Gastroesophageal sphincter (tissue), 4 donors: ENCODE measurements at regions not wholly inside any gene's neighbourhood (a gene's known extent, or its start where the extent isn't known, plus 50 kb on each side); places are given as distances from the start of the nearest gene placed in this dataset.

Source experiments
- ATAC-seq: fragments of 150-250 bp; one replicate; pipeline ENCODE4 v1.9.1; 2016; ENCODE audit warnings: mild to moderate bottlenecking, moderate library complexity
- H3K27ac ChIP-seq, 4 donors: fragments of 200-600 bp; sonication (generic) in 3 of 4; 1 replicate in 3 of 4; 2 replicates in 1 of 4; pipeline ENCODE4 v1.5.1; 2016 to 2019
- H3K27me3 ChIP-seq: fragments of 200-600 bp; sonication (generic); one replicate; pipeline ENCODE4 v1.5.1; 2019
- H3K36me3 ChIP-seq, 2 donors: fragments of 200-600 bp; sonication (generic); one replicate each; pipeline ENCODE4 v1.5.1; 2019; ENCODE audit warnings: control low read depth in 1 of 2
- H3K4me1 ChIP-seq, 3 donors: fragments of 200-600 bp; sonication (generic); 1 replicate in 2 of 3; 2 replicates in 1 of 3; pipeline ENCODE4 v1.5.1; 2016 to 2019; ENCODE audit warnings: control low read depth in 2 of 3
- H3K4me3 ChIP-seq, 2 donors: fragments of 200-600 bp; sonication (generic); one replicate each; pipeline ENCODE4 v1.5.1; 2019; ENCODE audit warnings: mild to moderate bottlenecking in 1 of 2, moderate library complexity in 1 of 2
- H3K9me3 ChIP-seq, 3 donors: fragments of 200-600 bp; sonication (generic); one replicate each; pipeline ENCODE4 v1.5.1; 2017 to 2019; ENCODE audit warnings: control low read depth in 2 of 3
- CTCF ChIP-seq, 4 experiments: fragments of 200-600 bp in 2 of 4; fragments of 450-650 bp in 2 of 4; sonication (generic) in 1 of 4; IDR thresholded peaks; one replicate each; pipeline ENCODE4 v1.5.1; 2017 to 2019; ENCODE audit warnings: antibody characterized with exemption in 4 of 4, mild to moderate bottlenecking in 2 of 4, moderate library complexity in 2 of 4
- EP300 ChIP-seq: sonication (generic); formaldehyde crosslinking; IDR thresholded peaks from one replicate; pipeline ENCODE4 v1.6.1; 2017; ENCODE audit warnings: antibody characterized with exemption, mild to moderate bottlenecking
- POLR2A ChIP-seq, 2 donors: fragments of 450-650 bp; IDR thresholded peaks; one replicate each; pipeline ENCODE4 v1.6.1; 2017; ENCODE audit warnings: antibody characterized with exemption in 2 of 2, mild to moderate bottlenecking in 2 of 2, moderate library complexity in 1 of 2
- POLR2AphosphoS5 ChIP-seq: sonication (generic); formaldehyde crosslinking; IDR thresholded peaks from one replicate; pipeline ENCODE4 v1.6.1; 2017; ENCODE audit warnings: antibody characterized with exemption
- WGBS, 2 donors: methylation state at CpG; one replicate each; pipeline ENCODE4 v1.1.5; 2018; ENCODE audit warnings: low coverage in 1 of 2; 5-methylcytosine and 5-hydroxymethylcytosine counted together

GRCh38 chr1:81374481-81374880, 426.3 kb upstream of the ADGRL2 start:
- no peak for ATAC-seq
- Histone ChIP-seq H3K9me3 (no peaks in the 10 kb centered on the region), H3K36me3 (no peaks in the 10 kb centered on the region), H3K27me3 (no peaks in the 10 kb centered on the region), H3K4me1 (no peaks in the 10 kb centered on the region), H3K4me3 (no peak overlapping the region), H3K27ac (no peak overlapping the region)
- WGBS, 2 donors: 85 to 90% methylated on average over 2 to 4 of the region's 5 CpGs
- no peak for TF ChIP-seq POLR2A (IDR thresholded peaks at IDR 0.05)
- no peak for TF ChIP-seq POLR2AphosphoS5
- TF ChIP-seq CTCF (IDR thresholded peaks at IDR 0.05): no peak
- no peak for TF ChIP-seq EP300

GRCh38 chr1:81371864-81372263, 428.9 kb upstream of the ADGRL2 start:
- no peak for TF ChIP-seq POLR2AphosphoS5
- no peak for TF ChIP-seq EP300
- TF ChIP-seq POLR2A (IDR thresholded peaks at IDR 0.05): no peak
- WGBS, 2 donors: 89 to 92% methylated on average over 3 of the region's 3 CpGs
- ATAC-seq: no peak

GRCh38 chr1:81369833-81370232, 430.9 kb upstream of the ADGRL2 start:
- no peak overlapping the region for H3K4me3 ChIP-seq
- ATAC-seq: no peak
- H3K27ac ChIP-seq: no peak overlapping the region
- H3K36me3 ChIP-seq: no peaks in the 10 kb centered on the region
- peaks cover 0 to 5% (median 0%) of the 10 kb centered on the region in 3 donors for H3K4me1 ChIP-seq
- H3K9me3 ChIP-seq: no peaks in the 10 kb centered on the region
- TF ChIP-seq POLR2A (IDR thresholded peaks at IDR 0.05): no peak
- TF ChIP-seq CTCF (IDR thresholded peaks at IDR 0.05): no peak
- TF ChIP-seq POLR2AphosphoS5: no peak
- TF ChIP-seq EP300: no peak
- H3K27me3 ChIP-seq: no peaks in the 10 kb centered on the region

More at GRCh38 chr1:81371864-81372263, 428.9 kb upstream of the ADGRL2 start:
- Histone ChIP-seq H3K4me3 (no peak overlapping the region), H3K27me3 (no peaks in the 10 kb centered on the region), H3K9me3 (no peaks in the 10 kb centered on the region), H3K36me3 (no peaks in the 10 kb centered on the region), H3K27ac (no peak overlapping the region), H3K4me1 (no peaks in the 10 kb centered on the region)

- Histone ChIP-seq H3K4me1 (peaks cover 0 to 5% (median 0%) of the 10 kb centered on the region in 3 donors), H3K36me3 (no peaks in the 10 kb centered on the region), H3K9me3 (no peaks in the 10 kb centered on the region), H3K27me3 (no peaks in the 10 kb centered on the region), H3K4me3 (no peak overlapping the region), H3K27ac (no peak overlapping the region)
- ATAC-seq: no peak
- no peak for TF ChIP-seq EP300
These were observed 434.6 kb upstream of the ADGRL2 start for GRCh38 chr1:81366173-81366572.

GRCh38 chr1:81364088-81364487, 436.6 kb upstream of the ADGRL2 start:
- TF ChIP-seq EP300 (no peak), POLR2AphosphoS5 (no peak), CTCF (IDR thresholded peaks at IDR 0.05) (no peak), POLR2A (IDR thresholded peaks at IDR 0.05) (no peak)
- peaks cover 0 to 5% (median 0%) of the 10 kb centered on the region in 3 donors for H3K4me1 ChIP-seq
- no peak for ATAC-seq
- no peak overlapping the region for H3K27ac ChIP-seq
- no peaks in the 10 kb centered on the region for H3K27me3 ChIP-seq
- WGBS, 2 donors: 100% methylated on average over 1 of the region's 1 CpG
- no peak overlapping the region for H3K4me3 ChIP-seq
- no peaks in the 10 kb centered on the region for H3K36me3 ChIP-seq
- no peaks in the 10 kb centered on the region for H3K9me3 ChIP-seq

- TF ChIP-seq POLR2A (IDR thresholded peaks at IDR 0.05) (no peak), EP300 (no peak), CTCF (IDR thresholded peaks at IDR 0.05) (no peak), POLR2AphosphoS5 (no peak)
These were observed 442.6 kb upstream of the ADGRL2 start for GRCh38 chr1:81358151-81358550.

More at GRCh38 chr1:81358151-81358550, 442.6 kb upstream of the ADGRL2 start:
- Histone ChIP-seq H3K27ac (no peak overlapping the region), H3K4me1 (no peaks in the 10 kb centered on the region), H3K36me3 (no peaks in the 10 kb centered on the region), H3K4me3 (no peak overlapping the region), H3K27me3 (no peaks in the 10 kb centered on the region), H3K9me3 (no peaks in the 10 kb centered on the region)
- no peak for ATAC-seq
- WGBS, 2 donors: 63 to 75% methylated on average over 1 of the region's 1 CpG
